ENCODE measurements at regions not wholly inside any gene's neighbourhood (a gene's known extent, or its start where the extent isn't known, plus 50 kb on each side); places are given as distances from the start of the nearest gene placed in this dataset.
"Not testable (repeated sequence)": the region's sequence is repeated elsewhere in the genome, so short reads cannot be mapped to it uniquely, and the experiment has no call there.

DNA sequence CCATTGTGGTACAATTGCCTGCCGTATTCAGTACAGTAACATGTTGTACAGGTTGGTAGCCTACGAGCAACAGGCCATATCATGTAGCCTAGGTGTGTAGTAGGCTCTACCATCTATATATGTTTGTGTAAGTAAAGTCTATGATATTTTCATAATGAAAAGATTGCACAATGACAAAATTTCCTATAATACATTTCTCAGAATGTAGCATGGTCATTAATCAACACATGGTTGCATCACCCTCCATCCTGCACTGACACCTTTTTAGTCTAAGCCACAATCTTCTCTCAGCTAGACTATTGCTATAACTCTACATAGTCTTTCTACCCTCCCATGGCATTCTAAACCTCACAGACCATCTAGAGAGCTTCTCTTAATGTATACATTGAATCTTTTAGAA is 158.5 kb upstream of the HMGA2 start:
- Histone ChIP-seq H3K27me3 (ENCODE audit: control insufficient read depth, insufficient read depth, low read length) (no peaks in the 10 kb centered on the region), H3K4me1 (ENCODE audit: control insufficient read depth, insufficient read depth, low read length) (no peaks in the 10 kb centered on the region; the same call in 1 of the 2 replicates), H3K9ac (ENCODE audit: low read depth, low read length) (no peak overlapping the region), H3K27ac (ENCODE audit: low read depth, low read length) (no peak overlapping the region), H3K9me3 (ENCODE audit: control insufficient read depth, insufficient read depth, low read length) (no peaks in the 10 kb centered on the region), H3K4me3 (ENCODE audit: low read depth, low read length) (no peak overlapping the region), H3K36me3 (ENCODE audit: control insufficient read depth, insufficient read depth, low read length) (no peaks in the 10 kb centered on the region)

- Histone ChIP-seq H3K36me3 (ENCODE audit: control insufficient read depth, insufficient read depth, low read length) (no peaks in the 10 kb centered on the region), H3K4me3 (ENCODE audit: low read depth, low read length) (no peak overlapping the region), H3K9me3 (ENCODE audit: control insufficient read depth, insufficient read depth, low read length) (no peaks in the 10 kb centered on the region), H3K9ac (ENCODE audit: low read depth, low read length) (no peak overlapping the region), H3K27me3 (ENCODE audit: control insufficient read depth, insufficient read depth, low read length) (no peaks in the 10 kb centered on the region), H3K4me1 (ENCODE audit: control insufficient read depth, insufficient read depth, low read length) (no peaks in the 10 kb centered on the region; the same call in 1 of the 2 replicates), H3K27ac (ENCODE audit: low read depth, low read length) (no peak overlapping the region)
Measured at GRCh38 chr12:65666876-65667275, 157.4 kb upstream of the HMGA2 start.

DNA sequence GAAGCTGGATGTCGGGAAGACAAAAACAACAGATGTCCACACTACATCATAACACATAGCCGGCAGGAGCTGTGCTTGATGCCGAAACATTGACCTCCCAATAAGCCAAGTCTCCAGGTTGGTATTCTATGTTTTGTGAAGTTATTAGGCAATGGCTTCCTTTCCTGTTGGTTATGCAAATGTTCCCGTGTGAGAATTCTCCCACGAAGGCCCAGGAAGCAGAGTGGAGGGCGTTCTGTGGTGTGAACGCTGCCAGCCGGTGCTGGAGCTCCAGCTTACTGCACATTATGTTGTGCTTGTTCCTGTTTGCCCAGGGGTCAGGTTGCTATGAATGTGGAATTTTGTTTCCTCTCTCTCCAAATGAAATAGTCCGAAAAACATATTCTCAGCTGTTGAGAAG is 156.4 kb upstream of the HMGA2 start:
- Histone ChIP-seq H3K36me3 (ENCODE audit: control insufficient read depth, insufficient read depth, low read length) (no peaks in the 10 kb centered on the region), H3K4me1 (ENCODE audit: control insufficient read depth, insufficient read depth, low read length) (no peaks in the 10 kb centered on the region; the same call in 1 of the 2 replicates), H3K27ac (ENCODE audit: low read depth, low read length) (no peak overlapping the region), H3K9me3 (ENCODE audit: control insufficient read depth, insufficient read depth, low read length) (no peaks in the 10 kb centered on the region), H3K9ac (ENCODE audit: low read depth, low read length) (no peak overlapping the region), H3K4me3 (ENCODE audit: low read depth, low read length) (no peak overlapping the region), H3K27me3 (ENCODE audit: control insufficient read depth, insufficient read depth, low read length) (no peaks in the 10 kb centered on the region)

- Histone ChIP-seq H3K27ac (ENCODE audit: low read depth, low read length) (no peak overlapping the region), H3K27me3 (ENCODE audit: control insufficient read depth, insufficient read depth, low read length) (no peaks in the 10 kb centered on the region), H3K4me3 (ENCODE audit: low read depth, low read length) (no peak overlapping the region), H3K9ac (ENCODE audit: low read depth, low read length) (no peak overlapping the region), H3K4me1 (ENCODE audit: control insufficient read depth, insufficient read depth, low read length) (no peaks in the 10 kb centered on the region; the same call in 1 of the 2 replicates), H3K9me3 (ENCODE audit: control insufficient read depth, insufficient read depth, low read length) (no peaks in the 10 kb centered on the region), H3K36me3 (ENCODE audit: control insufficient read depth, insufficient read depth, low read length) (no peaks in the 10 kb centered on the region)
Measured at GRCh38 chr12:65668981-65669695, 155.1 kb upstream of the HMGA2 start.

DNA sequence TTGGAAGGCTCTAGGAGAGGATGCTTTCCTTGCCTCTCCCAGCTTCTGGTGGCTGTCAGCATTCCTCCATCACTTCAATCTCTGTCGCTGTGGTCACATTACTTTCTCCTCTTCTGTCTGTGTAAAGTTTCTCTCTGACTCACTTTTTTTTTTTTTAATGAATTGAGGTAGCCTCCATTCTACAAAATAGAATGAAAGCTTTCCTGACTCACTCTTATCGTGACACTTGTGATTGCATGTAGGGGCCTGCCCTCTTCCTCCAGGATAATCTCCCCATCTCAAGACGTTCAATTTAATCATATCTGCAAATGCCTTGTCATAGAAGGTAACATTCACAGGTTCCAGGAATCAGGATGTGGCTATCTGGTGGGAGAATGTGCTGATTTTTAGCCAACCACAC is 153.5 kb upstream of the HMGA2 start:
- H3K9me3 ChIP-seq (ENCODE audit: control insufficient read depth, insufficient read depth, low read length): no peaks in the 10 kb centered on the region
- H3K4me3 ChIP-seq (ENCODE audit: low read depth, low read length): no peak overlapping the region
- H3K4me1 ChIP-seq (ENCODE audit: control insufficient read depth, insufficient read depth, low read length): peaks cover 6% of the 10 kb centered on the region; the same call in 1 of the 2 replicates
- H3K36me3 ChIP-seq (ENCODE audit: control insufficient read depth, insufficient read depth, low read length): no peaks in the 10 kb centered on the region
- no peaks in the 10 kb centered on the region for H3K27me3 ChIP-seq (ENCODE audit: control insufficient read depth, insufficient read depth, low read length)
- H3K27ac ChIP-seq (ENCODE audit: low read depth, low read length): no peak overlapping the region
- H3K9ac ChIP-seq (ENCODE audit: low read depth, low read length): no peak overlapping the region

DNA sequence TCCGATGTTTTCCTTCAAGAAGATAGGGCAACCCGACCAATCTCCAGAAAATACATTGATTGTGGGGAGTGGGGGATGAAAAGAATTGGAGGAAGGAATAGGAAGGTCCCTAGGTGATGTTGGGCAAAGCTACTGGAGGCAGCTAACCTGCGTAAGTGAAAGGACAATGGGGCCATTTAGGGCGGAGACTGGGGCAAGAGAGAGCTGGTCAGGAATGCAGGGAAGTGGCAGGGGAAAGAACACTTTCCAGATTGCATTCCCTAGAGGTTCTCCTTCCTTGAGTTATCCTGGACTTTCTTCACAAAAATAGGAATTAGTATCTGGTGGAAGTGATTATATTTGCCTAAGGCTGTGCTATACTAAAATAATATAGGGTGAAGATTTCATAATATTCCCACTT is 151.8 kb upstream of the HMGA2 start:
- H3K4me3 ChIP-seq (ENCODE audit: low read depth, low read length): no peak overlapping the region
- no peaks in the 10 kb centered on the region for H3K9me3 ChIP-seq (ENCODE audit: control insufficient read depth, insufficient read depth, low read length)
- H3K4me1 ChIP-seq (ENCODE audit: control insufficient read depth, insufficient read depth, low read length): peaks cover 6% of the 10 kb centered on the region; the same call in 1 of the 2 replicates
- H3K9ac ChIP-seq (ENCODE audit: low read depth, low read length): no peak overlapping the region
- no peak overlapping the region for H3K27ac ChIP-seq (ENCODE audit: low read depth, low read length)
- H3K27me3 ChIP-seq (ENCODE audit: control insufficient read depth, insufficient read depth, low read length): no peaks in the 10 kb centered on the region
- no peaks in the 10 kb centered on the region for H3K36me3 ChIP-seq (ENCODE audit: control insufficient read depth, insufficient read depth, low read length)

GRCh38 chr12:65673156-65673690 is 151.1 kb upstream of the HMGA2 start:
- Histone ChIP-seq H3K27ac (ENCODE audit: low read depth, low read length) (no peak overlapping the region), H3K4me3 (ENCODE audit: low read depth, low read length) (no peak overlapping the region), H3K4me1 (ENCODE audit: control insufficient read depth, insufficient read depth, low read length) (peaks cover 6% of the 10 kb centered on the region; the same call in 1 of the 2 replicates), H3K9ac (ENCODE audit: low read depth, low read length) (no peak overlapping the region), H3K27me3 (ENCODE audit: control insufficient read depth, insufficient read depth, low read length) (no peaks in the 10 kb centered on the region), H3K9me3 (ENCODE audit: control insufficient read depth, insufficient read depth, low read length) (no peaks in the 10 kb centered on the region), H3K36me3 (ENCODE audit: control insufficient read depth, insufficient read depth, low read length) (no peaks in the 10 kb centered on the region)

GRCh38 chr12:65673732-65674131 is 150.6 kb upstream of the HMGA2 start:
- Histone ChIP-seq H3K27ac (ENCODE audit: low read depth, low read length) (no peak overlapping the region), H3K9ac (ENCODE audit: low read depth, low read length) (no peak overlapping the region)

DNA sequence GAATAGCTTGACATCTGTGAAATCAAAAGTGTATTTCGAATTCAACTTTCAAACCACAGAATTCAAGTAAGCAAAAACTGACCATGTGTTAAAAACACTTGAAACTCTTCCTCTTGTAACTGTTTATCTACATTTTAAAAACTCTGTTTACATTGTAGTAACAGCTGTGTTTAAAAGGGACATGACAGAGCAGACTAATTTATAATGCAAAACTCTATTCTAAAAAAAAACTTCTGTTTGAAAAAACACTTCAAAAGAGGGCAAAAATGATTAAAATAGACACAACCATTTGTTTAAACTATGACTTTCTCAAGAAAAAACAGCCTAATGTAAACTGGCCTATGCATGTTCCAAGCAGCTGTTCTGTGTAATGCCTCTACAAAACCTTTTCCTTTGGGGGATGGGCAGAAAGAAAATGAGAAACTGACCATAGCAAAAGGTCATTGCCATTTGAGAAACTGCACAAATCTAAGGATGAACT is 149.1 kb upstream of the HMGA2 start:
- no peak overlapping the region for H3K27ac ChIP-seq (ENCODE audit: low read depth, low read length)
- no peaks in the 10 kb centered on the region for H3K36me3 ChIP-seq (ENCODE audit: control insufficient read depth, insufficient read depth, low read length)
- no peak overlapping the region for H3K4me3 ChIP-seq (ENCODE audit: low read depth, low read length)
- H3K9ac ChIP-seq (ENCODE audit: low read depth, low read length): no peak overlapping the region
- H3K4me1 ChIP-seq (ENCODE audit: control insufficient read depth, insufficient read depth, low read length): peaks cover 6% of the 10 kb centered on the region; the same call in 1 of the 2 replicates
- H3K9me3 ChIP-seq (ENCODE audit: control insufficient read depth, insufficient read depth, low read length): no peaks in the 10 kb centered on the region
- no peaks in the 10 kb centered on the region for H3K27me3 ChIP-seq (ENCODE audit: control insufficient read depth, insufficient read depth, low read length)

More at GRCh38 chr12:65673732-65674131, 150.6 kb upstream of the HMGA2 start:
- peaks cover 6% of the 10 kb centered on the region; the same call in 1 of the 2 replicates for H3K4me1 ChIP-seq (ENCODE audit: control insufficient read depth, insufficient read depth, low read length)
- no peaks in the 10 kb centered on the region for H3K36me3 ChIP-seq (ENCODE audit: control insufficient read depth, insufficient read depth, low read length)
- no peak overlapping the region for H3K4me3 ChIP-seq (ENCODE audit: low read depth, low read length)
- H3K9me3 ChIP-seq (ENCODE audit: control insufficient read depth, insufficient read depth, low read length): no peaks in the 10 kb centered on the region
- no peaks in the 10 kb centered on the region for H3K27me3 ChIP-seq (ENCODE audit: control insufficient read depth, insufficient read depth, low read length)

DNA sequence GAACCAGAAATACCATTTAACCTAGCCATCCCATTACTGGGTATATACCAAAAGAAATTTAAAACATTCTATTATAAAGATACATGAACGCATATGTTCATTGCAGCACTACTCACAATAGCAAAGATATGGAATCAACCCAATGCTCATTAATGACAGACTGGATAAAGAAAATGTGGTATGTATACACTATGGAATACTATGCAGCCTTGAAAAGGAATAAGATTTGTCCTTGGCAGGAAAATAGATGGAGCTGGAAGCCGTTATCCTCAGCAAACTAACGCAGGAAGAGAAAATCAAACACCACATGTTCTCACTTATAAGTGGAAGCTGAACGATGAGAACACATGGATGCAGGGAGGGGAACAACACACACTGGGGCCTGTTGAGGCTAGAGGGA is 146.1 kb upstream of the HMGA2 start:
- not testable (repeated sequence) for H3K36me3 ChIP-seq (ENCODE audit: control insufficient read depth, insufficient read depth, low read length); H3K27ac ChIP-seq (ENCODE audit: low read depth, low read length)

GRCh38 chr12:65681226-65681625 is 143.1 kb upstream of the HMGA2 start:
- Histone ChIP-seq H3K27ac (ENCODE audit: low read depth, low read length) (no peak overlapping the region), H3K27me3 (ENCODE audit: control insufficient read depth, insufficient read depth, low read length) (no peaks in the 10 kb centered on the region), H3K4me3 (ENCODE audit: low read depth, low read length) (no peak overlapping the region), H3K9me3 (ENCODE audit: control insufficient read depth, insufficient read depth, low read length) (no peaks in the 10 kb centered on the region), H3K4me1 (ENCODE audit: control insufficient read depth, insufficient read depth, low read length) (no peaks in the 10 kb centered on the region), H3K9ac (ENCODE audit: low read depth, low read length) (no peak overlapping the region), H3K36me3 (ENCODE audit: control insufficient read depth, insufficient read depth, low read length) (no peaks in the 10 kb centered on the region)

More for the DNA sequence above, 146.1 kb upstream of the HMGA2 start:
- H3K9ac ChIP-seq (ENCODE audit: low read depth, low read length); H3K4me3 ChIP-seq (ENCODE audit: low read depth, low read length); H3K4me1 ChIP-seq (ENCODE audit: control insufficient read depth, insufficient read depth, low read length); H3K9me3 ChIP-seq (ENCODE audit: control insufficient read depth, insufficient read depth, low read length); H3K27me3 ChIP-seq (ENCODE audit: control insufficient read depth, insufficient read depth, low read length): not testable (repeated sequence)

Measured in HUES48 (cell line).